Fibroblast of the aortic adventitia (primary cell): ENCODE measurements at regions not wholly inside any gene's neighbourhood (a gene's known extent, or its start where the extent isn't known, plus 50 kb on each side); places are given as distances from the start of the nearest gene placed in this dataset.

Source experiments
- DNase-seq: peaks from one replicate; pipeline ENCODE4 v3.0.0-alpha.2; 2010; ENCODE audit warnings: low read depth
- H3K4me3 ChIP-seq: 2 replicates; pipeline ENCODE4 v1.5.1; 2011; ENCODE audit warnings: low read depth, mild to moderate bottlenecking, control low read depth, low read length, moderate library complexity
- TF ChIP-seq, protein P1 (sequence below): IDR thresholded peaks from 2 replicates; pipeline ENCODE4 v1.5.1; 2011; ENCODE audit warnings: mild to moderate bottlenecking, low read length, control low read depth, inconsistent platforms; ENCODE audit not compliant: insufficient read depth

DNA sequence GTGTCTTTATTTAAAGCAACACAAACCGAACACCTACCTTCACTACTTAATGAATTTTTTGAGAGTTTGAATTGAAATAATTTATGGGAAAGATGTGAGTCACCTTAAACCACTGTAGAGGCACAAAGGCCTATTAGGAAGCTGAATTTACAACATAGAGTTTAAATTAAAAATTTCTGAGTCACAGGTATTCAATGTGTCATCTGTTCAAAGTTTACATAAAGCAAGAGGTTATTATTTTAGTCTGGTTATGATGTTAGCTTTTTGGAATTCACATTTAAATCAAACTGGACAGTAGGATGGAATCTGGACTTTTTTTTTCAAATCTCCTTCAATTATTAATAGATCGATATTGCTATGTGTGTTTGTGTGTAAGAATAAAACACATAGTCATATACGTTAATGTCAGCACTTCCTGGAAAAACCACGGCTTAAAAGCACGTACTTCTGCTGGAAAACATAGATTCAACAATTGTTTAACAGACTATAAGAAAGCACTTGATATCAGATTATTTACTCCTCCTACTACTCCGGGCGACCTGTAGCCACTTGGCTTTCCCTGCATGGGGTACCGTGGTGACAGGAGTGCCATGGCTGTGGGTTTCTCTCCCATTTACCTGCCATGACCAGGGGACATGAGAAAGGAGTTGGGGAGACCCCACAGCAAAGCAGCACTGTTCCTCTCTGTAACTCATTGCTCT lies 638.6 kb downstream of the SEMA5A start:
- H3K4me3 ChIP-seq = no peak overlapping the region
- TF ChIP-seq, protein P1, sequence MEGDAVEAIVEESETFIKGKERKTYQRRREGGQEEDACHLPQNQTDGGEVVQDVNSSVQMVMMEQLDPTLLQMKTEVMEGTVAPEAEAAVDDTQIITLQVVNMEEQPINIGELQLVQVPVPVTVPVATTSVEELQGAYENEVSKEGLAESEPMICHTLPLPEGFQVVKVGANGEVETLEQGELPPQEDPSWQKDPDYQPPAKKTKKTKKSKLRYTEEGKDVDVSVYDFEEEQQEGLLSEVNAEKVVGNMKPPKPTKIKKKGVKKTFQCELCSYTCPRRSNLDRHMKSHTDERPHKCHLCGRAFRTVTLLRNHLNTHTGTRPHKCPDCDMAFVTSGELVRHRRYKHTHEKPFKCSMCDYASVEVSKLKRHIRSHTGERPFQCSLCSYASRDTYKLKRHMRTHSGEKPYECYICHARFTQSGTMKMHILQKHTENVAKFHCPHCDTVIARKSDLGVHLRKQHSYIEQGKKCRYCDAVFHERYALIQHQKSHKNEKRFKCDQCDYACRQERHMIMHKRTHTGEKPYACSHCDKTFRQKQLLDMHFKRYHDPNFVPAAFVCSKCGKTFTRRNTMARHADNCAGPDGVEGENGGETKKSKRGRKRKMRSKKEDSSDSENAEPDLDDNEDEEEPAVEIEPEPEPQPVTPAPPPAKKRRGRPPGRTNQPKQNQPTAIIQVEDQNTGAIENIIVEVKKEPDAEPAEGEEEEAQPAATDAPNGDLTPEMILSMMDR = no peak
- peak; percentile 62 for DNase-seq

DNA sequence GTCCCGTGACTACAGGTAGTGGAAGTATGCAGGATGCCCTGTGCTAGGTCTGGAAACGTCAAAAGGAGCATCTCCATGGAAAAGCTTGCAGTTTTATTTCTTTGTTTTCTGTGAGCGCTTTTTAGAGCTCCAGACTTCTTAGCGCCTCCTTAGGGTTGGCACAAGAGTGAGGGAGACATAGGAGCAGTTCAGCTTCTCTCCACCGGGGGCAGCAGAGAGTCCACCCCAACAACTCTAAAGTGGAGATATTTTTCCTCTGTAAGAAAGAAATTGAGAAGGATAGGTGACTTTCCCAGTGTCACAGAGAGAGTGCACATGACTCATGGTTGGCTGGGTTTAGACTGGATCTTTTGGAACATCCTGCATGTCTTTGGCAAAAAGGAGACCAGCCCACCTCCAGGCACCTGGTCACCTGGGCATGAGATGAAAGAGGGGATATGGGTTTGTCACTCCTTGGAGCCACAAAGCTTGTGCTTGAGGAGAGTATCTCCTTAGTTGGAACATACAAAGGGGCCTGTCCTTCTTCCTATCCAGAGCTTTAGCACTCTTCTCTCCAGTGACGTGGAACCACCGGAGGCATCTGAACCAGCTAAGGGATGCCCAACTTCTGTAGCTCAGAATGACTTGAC lies 637.7 kb downstream of the SEMA5A start:
- TF ChIP-seq, protein P1 = peak; percentile 84
- DNase-seq = peak; percentile 31
- no peak overlapping the region for H3K4me3 ChIP-seq

DNA sequence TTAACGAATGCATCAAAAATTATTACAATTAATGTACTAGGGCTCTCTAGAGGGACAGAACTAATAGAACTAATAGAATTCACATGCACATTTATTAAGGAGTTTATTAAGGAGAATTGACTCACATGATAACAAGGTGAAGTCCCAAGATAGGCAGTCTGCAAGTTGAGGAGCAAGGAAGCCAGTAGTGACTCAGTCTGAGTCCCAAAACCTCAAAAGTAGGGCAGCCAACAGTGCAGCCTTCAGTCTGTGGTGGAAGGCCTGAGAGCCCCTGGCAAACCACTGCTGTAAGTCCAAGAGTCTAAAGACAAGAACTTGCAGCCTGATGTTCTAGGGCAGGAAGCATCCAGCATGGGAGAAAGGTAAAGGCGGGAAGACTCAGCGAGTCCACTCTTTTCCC lies 633.8 kb downstream of the SEMA5A start:
- TF ChIP-seq, protein P1 = no peak
- DNase-seq = peak; percentile 38
- no peak overlapping the region for H3K4me3 ChIP-seq

DNA sequence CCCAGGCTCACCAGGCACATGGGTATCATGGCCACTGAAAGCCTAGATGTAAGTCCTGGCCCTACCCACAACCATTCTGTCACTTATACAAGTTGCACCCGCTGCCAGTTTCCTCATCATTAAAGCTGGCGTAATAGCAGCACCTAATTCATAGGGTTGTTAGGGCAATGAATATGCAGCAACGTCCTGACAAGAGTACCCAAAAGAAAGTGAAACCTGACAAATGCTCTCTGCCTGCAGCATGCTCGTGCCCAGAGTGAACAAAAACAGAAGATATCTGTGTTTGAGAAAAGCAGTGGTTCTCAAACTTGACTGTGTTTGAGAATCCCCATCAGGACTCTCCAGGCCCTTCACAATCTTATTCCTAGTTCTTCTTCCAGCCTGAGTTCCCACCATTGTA lies 632.4 kb downstream of the SEMA5A start:
- DNase-seq = no peak
- H3K4me3 ChIP-seq = no peak overlapping the region
- TF ChIP-seq, protein P1 = no peak

DNA sequence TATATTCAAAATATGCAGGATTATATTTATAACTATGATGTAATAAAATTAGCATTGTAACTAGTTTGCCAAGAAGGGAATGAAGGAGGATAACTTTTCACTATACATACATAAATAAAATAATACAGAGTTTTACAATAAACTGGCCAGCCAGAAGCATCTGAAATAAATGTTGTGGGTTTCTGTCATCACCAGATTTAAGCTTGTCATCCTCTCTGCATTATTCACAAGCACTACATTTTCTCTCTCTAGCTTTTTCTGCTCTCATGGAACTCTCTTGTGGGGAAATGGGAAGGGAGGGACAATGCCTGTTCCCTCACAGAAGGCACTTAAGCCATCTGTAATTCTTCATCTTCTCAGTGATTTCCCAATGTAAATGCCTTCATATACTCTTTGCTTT lies 626.8 kb downstream of the SEMA5A start:
- DNase-seq = no peak
- TF ChIP-seq, protein P1 = no peak
- no peak overlapping the region for H3K4me3 ChIP-seq

DNA sequence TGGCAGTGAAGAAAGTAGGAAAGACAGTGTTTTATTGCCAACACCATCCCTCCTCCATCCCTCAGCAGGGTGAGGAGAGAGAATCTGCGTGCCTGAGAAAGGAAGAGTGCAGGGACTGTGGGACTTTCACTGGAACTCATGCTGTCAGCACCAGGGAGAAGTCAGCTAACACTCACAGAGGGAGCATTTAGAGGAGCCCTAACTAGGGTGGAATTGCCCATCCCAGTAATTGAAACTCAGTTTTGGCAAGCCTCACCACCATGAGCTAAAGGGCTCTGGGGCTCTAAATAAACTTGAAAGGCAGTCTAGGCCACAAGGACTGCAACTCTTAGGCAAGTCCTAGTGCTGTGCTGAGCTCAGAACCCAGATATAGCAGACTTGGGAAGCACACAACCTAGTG lies 622.3 kb downstream of the SEMA5A start:
- DNase-seq = peak; percentile 35
- TF ChIP-seq, protein P1 = no peak

More for the DNA sequence above, 622.3 kb downstream of the SEMA5A start:
- H3K4me3 ChIP-seq = no peak overlapping the region
